ENCODE measurements at regions not wholly inside any gene's neighbourhood (a gene's known extent, or its start where the extent isn't known, plus 50 kb on each side); places are given as distances from the start of the nearest gene placed in this dataset.
"Not testable (repeated sequence)": the region's sequence is repeated elsewhere in the genome, so short reads cannot be mapped to it uniquely, and the experiment has no call there.

GRCh38 chr2:76157531-76157930 is 446.8 kb upstream of the GCFC2 start:
- no peak for DNase-seq

GRCh38 chr2:76154981-76155380 is 444.3 kb upstream of the GCFC2 start:
- DNase-seq = no peak

GRCh38 chr2:76149846-76150245 is 439.1 kb upstream of the GCFC2 start:
- DNase-seq = no peak

- not testable (repeated sequence) for DNase-seq
Measured at GRCh38 chr2:76139303-76139702, 428.6 kb upstream of the GCFC2 start.

DNA sequence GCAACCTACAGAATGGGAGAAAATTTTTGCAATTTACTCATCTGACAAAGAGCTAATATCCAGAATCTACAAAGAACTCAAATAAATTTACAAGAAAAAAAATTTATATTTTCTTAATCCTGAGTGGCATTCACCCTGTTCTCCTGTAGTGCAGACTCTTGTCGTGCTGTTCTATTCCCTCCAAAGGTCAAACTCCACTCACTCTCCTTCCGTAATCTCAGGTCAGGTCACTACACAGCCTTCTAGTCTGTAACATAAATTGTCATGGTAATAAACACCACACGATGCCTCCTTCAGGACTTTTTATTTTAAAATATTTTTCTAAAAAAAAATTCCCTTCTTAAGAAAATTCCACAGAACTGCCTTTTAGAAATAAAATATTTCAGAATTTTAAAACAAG is 417.9 kb upstream of the GCFC2 start:
- no peak for DNase-seq

GRCh38 chr2:76120176-76120575 is 409.5 kb upstream of the GCFC2 start:
- DNase-seq = no peak

- no peak for DNase-seq
Measured at GRCh38 chr2:76089683-76090082, 379.0 kb upstream of the GCFC2 start.

DNA sequence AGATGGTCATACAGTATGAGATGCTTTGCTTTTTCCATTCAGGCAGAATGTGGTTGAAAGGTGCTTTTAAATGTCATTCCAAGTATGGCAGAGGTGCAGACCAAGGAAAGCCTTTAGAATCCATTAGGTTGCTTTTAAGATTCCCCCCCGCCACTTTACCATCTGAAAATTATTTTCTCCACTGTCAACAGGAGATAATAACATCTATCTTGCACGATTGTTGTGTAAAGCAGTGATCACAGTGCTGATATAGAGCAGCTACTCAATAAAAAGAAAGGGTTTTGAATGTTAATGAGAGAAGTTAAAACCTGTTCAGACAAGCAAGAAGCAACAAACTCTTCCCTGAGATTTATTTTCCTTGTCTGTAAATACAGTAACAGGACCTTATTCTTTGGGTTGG is 372.5 kb upstream of the GCFC2 start:
- DNase-seq = no peak

- no peak for DNase-seq
Measured at GRCh38 chr2:76082509-76082908, 371.8 kb upstream of the GCFC2 start.

DNA sequence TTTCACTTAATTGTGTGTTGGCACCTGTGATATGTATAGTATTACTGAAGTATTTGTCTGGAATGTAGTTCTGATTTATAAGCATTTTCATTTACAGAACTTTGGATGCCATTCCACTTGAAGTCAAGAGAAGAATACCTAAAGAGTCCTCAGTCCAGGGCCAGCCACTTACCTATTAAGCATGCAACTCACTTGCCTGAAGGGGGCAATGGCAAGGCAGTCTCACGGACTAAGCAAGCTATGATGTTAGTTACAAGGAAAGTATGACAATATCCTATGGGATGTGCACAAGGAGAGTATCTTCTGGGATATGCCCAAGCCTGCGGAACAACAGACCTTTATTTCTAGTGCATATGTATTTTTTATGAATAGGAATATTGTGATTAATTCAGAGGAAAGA is 369.4 kb upstream of the GCFC2 start:
- DNase-seq = no peak

DNA sequence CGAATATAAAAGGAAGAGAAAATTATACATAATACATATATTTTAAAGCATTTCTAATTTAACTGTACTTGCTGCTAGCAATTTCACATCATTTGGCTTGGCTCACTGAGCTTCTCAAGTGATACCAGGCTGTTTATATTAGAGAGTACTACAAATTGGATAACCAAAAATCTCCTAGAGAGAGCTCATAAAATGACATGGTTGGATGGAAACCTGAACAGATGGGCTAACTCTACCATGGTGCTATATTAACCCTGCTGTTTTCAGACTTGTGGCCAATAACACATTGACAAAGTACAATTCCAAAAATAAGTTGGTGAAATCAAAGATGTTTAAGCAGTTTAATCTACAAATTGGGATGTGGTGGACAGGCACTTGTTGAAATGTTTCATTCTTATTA is 364.4 kb upstream of the GCFC2 start:
- no peak for DNase-seq

- DNase-seq = no peak
Measured at GRCh38 chr2:76073992-76074604, 363.4 kb upstream of the GCFC2 start.

- DNase-seq = no peak
Measured at GRCh38 chr2:76050196-76050595, 339.5 kb upstream of the GCFC2 start.

- DNase-seq = no peak
Measured at GRCh38 chr2:76044701-76045100, 334.0 kb upstream of the GCFC2 start.

- DNase-seq = no peak
Measured at GRCh38 chr2:76039505-76039904, 328.8 kb upstream of the GCFC2 start.

DNA sequence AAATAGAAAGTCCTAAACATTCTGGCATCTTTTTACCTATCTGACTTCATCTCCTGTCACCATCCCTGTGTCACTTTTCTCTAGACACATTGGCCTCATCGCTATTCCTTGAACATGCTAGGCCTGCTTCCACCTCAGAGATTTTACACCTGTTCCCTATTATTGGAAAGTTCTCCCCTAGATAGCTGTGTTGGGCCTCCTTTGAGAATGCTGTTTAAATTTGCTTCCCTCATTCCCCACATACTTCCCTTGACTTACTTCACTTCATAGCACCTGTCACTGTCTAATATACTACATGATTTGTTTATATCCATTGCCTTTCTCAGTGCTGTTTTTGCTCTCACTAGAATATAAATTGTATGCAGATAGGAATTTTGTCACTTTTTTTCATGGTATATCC is 317.0 kb upstream of the GCFC2 start:
- no peak for DNase-seq

DNA sequence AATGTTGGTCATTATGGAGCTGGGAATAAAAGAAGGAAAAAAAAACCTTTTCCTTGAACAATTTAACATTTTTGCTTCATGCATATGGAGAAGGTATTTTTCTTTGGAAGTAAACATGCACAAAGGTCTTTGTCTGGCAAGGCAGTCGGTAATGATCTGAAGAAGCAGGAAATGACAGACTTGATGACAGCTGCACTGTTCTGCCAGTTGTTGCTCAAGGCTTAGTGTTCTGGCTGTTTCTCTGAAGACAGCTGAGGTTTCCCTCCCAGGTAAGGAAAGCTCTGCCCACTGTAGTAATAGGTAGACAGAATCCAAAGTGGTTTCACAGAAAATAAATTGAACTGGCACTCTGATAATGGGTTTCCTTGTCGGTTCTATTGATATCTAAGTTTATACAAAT is 308.4 kb upstream of the GCFC2 start:
- no peak for DNase-seq

DNA sequence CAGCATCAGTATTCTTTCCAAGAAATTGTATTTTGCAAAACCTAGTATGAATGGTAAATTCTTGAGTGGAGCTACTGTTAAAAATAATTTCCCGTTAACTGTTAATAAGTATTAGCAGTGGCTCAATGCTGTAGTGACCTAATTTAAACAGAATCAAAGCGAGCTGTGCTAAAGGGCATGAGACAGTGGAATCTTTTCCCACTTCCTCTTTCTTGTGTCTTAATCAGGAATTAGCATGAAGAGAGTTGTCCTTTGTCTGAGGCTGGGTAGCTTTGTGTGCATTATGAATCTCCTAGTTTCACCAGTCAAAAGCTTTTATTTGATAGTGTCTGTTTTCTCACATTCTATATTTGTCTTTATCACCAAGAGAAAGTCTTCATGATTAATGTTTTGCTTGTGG is 298.8 kb upstream of the GCFC2 start:
- no peak for DNase-seq

DNA sequence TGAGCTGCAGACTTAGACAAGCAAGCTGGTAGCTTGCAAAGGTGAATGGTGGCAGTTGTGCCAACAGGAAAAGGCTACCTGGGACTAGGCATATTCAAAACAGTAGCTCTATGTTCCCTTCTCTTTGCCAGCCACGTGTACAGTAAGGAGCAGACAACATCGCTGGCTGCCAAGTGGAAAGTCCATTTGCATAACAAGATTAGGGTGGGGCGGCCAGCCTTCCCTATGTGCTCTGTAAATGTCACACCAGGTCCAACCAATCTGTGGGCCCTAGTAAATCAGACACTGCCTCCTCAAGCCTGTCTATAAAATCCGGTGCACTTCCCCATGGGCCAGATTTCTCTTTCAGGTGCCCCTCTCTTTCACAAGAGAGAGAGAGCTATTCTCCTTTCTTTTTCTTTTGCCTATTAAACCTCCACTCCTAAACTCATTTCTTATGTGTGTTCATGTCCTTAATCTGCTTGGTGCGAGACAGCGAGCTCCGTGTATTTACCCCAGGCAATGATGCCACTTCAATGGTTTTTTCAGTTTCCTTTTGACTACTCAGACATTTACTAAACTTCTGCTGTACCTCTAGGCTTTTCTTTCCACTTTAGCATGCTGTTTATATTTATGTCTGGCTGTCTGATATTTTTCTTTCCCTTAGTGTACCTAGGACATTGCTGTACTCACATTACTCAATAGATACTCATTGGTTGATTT is 297.4 kb upstream of the GCFC2 start:
- no peak for DNase-seq

- no peak for DNase-seq
Measured at GRCh38 chr2:76000425-76000824, 289.7 kb upstream of the GCFC2 start.

DNA sequence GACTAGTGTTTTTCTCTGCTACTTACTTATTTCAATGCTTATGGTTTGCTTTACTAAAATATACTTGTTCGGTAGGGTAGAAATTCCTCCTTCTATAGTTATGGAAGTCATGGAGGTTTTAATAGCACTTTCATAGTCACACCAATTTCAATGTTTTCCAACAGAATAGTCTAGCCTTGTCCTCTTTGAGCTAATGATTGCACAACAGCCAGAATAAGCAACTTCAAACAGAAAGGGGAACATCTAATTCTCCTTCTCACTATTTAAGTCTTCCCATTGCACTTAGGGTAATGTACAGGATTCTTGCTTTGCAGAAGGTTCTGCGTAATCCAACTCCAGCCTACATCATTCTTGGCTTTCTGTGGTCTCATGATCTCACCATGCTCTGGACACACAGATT is 287.7 kb upstream of the GCFC2 start:
- no peak for DNase-seq

DNA sequence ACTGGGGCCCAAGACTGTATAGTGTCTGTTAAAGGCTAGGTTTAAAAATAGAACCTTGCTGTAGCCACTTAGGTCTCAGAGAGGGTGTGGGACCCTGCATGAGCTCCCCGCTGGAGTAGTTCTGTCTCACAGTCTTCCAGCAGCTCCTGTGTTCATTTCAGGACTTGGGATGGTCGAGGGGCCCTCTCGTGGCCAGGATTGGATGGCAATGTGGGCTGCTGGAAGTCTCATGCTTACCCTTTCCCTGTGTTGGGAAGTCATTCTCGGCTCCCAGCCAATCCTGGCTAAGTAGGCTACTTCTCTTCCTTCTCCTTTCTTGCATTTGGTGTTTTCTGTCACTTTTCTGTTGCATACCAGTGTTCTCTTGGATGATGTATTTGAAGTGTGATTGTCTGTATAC is 284.0 kb upstream of the GCFC2 start:
- no peak for DNase-seq

- not testable (repeated sequence) for DNase-seq
Measured at GRCh38 chr2:75988622-75989021, 277.9 kb upstream of the GCFC2 start.

DNA sequence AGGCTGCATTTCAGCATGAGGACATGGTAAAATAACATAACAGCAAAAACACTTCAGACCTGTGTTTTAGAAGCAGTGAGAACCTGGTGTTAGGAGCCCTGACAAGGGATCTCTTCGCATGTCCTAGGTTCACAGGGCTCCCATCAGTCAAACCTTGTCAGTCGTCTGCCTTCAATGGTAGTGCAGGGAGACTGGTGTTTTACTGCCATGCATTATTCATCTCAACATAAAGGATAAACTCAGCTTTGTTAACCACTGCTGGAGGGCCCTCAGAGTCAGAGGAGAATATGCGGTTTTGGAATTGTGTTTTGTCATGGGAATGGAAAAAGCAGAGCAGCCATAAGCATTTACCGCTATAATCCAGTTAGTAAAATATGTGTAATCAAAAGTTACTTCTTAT is 275.9 kb upstream of the GCFC2 start:
- DNase-seq = no peak

GRCh38 chr2:75982719-75983118 is 272.0 kb upstream of the GCFC2 start:
- no peak for DNase-seq
